Glutamatergic neuron (in vitro differentiated cells): ENCODE measurements at regions not wholly inside any gene's neighbourhood (a gene's known extent, or its start where the extent isn't known, plus 50 kb on each side); places are given as distances from the start of the nearest gene placed in this dataset.

Experiments
- DNase-seq: peaks from one replicate; pipeline ENCODE4 v3.0.0; 2022
- H3K27ac Mint-ChIP-seq: one replicate; pipeline ENCODE4 v1.8.0; 2020; ENCODE audit warnings: mild to moderate bottlenecking, mixed read lengths, inconsistent platforms; ENCODE audit not compliant: unreplicated experiment
- H3K27me3 Mint-ChIP-seq: one replicate; pipeline ENCODE4 v1.8.0; 2020; ENCODE audit warnings: mild to moderate bottlenecking, moderate library complexity, mixed read lengths, inconsistent platforms; ENCODE audit not compliant: unreplicated experiment
- H3K36me3 Mint-ChIP-seq: one replicate; pipeline ENCODE4 v1.8.0; 2020; ENCODE audit warnings: mild to moderate bottlenecking, mixed read lengths, inconsistent platforms; ENCODE audit not compliant: unreplicated experiment
- H3K4me1 Mint-ChIP-seq: one replicate; pipeline ENCODE4 v1.8.0; 2020; ENCODE audit warnings: mild to moderate bottlenecking, low read depth, mixed read lengths, inconsistent platforms; ENCODE audit not compliant: unreplicated experiment
- H3K4me3 Mint-ChIP-seq: one replicate; pipeline ENCODE4 v1.8.0; 2020; ENCODE audit warnings: mild to moderate bottlenecking, mixed read lengths, inconsistent platforms; ENCODE audit not compliant: unreplicated experiment
- H3K9me3 Mint-ChIP-seq: one replicate; pipeline ENCODE4 v1.8.0; 2020; ENCODE audit warnings: mild to moderate bottlenecking, moderate library complexity, mixed read lengths, inconsistent platforms; ENCODE audit not compliant: unreplicated experiment
- TF ChIP-seq, protein P1 (sequence below): fragments of 200-600 bp; sonication (generic); IDR thresholded peaks from one replicate; pipeline ENCODE4 v1.5.0; 2021; ENCODE audit not compliant: partially characterized antibody, unreplicated experiment

DNA sequence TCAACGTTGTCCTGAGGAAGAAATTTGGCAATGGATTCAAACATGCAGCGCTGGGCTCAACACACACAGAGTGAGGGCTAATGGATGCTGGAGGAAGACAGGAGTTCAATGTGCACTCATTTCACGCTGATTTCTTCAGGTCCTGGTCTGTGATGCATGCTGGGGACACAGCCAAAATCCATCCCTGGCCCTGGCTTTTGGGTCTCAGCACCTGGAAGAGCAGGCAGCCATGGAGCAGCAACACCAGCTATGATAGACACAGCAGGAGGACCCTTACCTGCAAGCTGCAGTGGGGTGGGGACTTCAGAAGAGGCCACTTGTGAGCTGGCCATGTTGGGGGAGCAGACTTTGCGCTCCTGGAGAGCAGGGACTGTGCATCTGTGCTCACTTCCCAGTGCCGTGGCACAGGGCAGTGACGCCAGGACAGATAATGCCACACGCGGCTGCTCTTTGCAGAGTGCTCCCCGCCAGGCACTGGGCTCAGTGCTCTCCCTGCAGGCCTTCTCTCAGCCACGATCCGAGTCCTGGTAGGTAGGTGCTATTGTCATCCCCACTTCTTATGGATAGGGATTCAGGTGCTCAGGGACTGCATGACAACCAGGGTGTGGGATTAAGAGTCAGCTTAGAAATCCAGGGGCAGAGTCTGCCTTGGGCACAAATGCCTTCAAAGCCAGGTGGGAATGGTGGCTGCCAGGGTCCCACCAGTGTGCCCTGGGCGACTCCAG, 138.8 kb upstream of the UNC5B start:
- Mint-ChIP-seq H3K4me1 (peaks cover 19% of the 10 kb centered on the region), H3K27me3 (peaks cover 21% of the 10 kb centered on the region), H3K27ac (no peak overlapping the region)

GRCh38 chr10:71074176-71074755, 138.1 kb upstream of the UNC5B start:
- no peak overlapping the region for H3K27ac Mint-ChIP-seq
- no peaks in the 10 kb centered on the region for H3K36me3 Mint-ChIP-seq
- no peak for DNase-seq
- no peak overlapping the region for H3K4me3 Mint-ChIP-seq
- peaks cover 11% of the 10 kb centered on the region for H3K9me3 Mint-ChIP-seq
- TF ChIP-seq, protein P1, sequence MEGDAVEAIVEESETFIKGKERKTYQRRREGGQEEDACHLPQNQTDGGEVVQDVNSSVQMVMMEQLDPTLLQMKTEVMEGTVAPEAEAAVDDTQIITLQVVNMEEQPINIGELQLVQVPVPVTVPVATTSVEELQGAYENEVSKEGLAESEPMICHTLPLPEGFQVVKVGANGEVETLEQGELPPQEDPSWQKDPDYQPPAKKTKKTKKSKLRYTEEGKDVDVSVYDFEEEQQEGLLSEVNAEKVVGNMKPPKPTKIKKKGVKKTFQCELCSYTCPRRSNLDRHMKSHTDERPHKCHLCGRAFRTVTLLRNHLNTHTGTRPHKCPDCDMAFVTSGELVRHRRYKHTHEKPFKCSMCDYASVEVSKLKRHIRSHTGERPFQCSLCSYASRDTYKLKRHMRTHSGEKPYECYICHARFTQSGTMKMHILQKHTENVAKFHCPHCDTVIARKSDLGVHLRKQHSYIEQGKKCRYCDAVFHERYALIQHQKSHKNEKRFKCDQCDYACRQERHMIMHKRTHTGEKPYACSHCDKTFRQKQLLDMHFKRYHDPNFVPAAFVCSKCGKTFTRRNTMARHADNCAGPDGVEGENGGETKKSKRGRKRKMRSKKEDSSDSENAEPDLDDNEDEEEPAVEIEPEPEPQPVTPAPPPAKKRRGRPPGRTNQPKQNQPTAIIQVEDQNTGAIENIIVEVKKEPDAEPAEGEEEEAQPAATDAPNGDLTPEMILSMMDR: no peak
- H3K27me3 Mint-ChIP-seq: peaks cover 27% of the 10 kb centered on the region
- peaks cover 19% of the 10 kb centered on the region for H3K4me1 Mint-ChIP-seq

More for the DNA sequence above, 138.8 kb upstream of the UNC5B start:
- H3K4me3 Mint-ChIP-seq: no peak overlapping the region
- H3K9me3 Mint-ChIP-seq: peaks cover 9% of the 10 kb centered on the region
- TF ChIP-seq, protein P1: no peak
- no peak for DNase-seq
- H3K36me3 Mint-ChIP-seq: no peaks in the 10 kb centered on the region

GRCh38 chr10:71075086-71075758, 137.1 kb upstream of the UNC5B start:
- Mint-ChIP-seq H3K27me3 (peaks cover 24% of the 10 kb centered on the region), H3K9me3 (peaks cover 11% of the 10 kb centered on the region)
- no peak for DNase-seq

DNA sequence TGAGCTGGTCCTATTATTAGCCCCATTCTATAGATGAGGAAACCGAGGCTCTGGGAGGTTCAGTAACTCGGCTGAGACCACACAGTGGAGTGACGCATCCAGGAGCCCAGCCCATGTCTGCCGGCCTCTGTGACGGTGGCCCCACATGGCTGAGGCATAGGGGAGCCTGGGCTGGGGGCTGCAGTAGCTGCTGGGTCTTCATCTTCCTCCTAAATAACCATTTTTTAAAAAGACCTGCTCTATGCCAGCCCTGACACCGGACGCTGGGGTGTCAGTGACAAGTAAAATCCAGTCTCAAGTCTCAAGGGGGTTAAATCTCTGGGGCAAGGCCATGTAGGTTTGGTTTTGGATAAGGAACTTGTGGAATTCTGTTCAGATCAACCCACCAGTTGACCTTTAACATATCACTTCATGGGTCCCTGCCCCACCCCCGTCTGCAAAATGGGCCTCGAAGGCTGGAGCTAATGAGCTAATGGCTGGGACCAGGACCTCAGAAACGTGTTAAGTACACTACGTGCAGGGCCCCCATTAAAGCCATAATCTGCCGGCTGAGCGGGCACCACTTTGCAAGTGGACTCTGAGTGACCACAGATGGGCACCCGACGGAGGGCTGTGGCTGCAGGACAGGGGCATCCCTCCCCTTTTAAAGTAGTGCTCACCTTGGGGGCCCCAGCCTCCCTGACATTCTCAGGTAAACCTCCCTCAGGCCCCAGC, 136.5 kb upstream of the UNC5B start:
- Mint-ChIP-seq H3K27ac (peak overlapping the region; percentile 82), H3K36me3 (no peaks in the 10 kb centered on the region), H3K27me3 (peaks cover 26% of the 10 kb centered on the region), H3K4me1 (peaks cover 22% of the 10 kb centered on the region), H3K9me3 (peaks cover 14% of the 10 kb centered on the region), H3K4me3 (no peak overlapping the region)
- TF ChIP-seq, protein P1: no peak
- DNase-seq: peak; percentile 67

More at GRCh38 chr10:71075086-71075758, 137.1 kb upstream of the UNC5B start:
- Mint-ChIP-seq H3K27ac (no peak overlapping the region), H3K4me3 (no peak overlapping the region), H3K4me1 (peaks cover 17% of the 10 kb centered on the region), H3K36me3 (no peaks in the 10 kb centered on the region)
- TF ChIP-seq, protein P1: no peak
